ENCODE measurements at regions not wholly inside any gene's neighbourhood (a gene's known extent, or its start where the extent isn't known, plus 50 kb on each side); places are given as distances from the start of the nearest gene placed in this dataset.

GRCh38 chr7:86968618-86969017 lies 90.8 kb downstream of the ELAPOR2 start:
- TF ChIP-seq POLR2A (IDR thresholded peaks at IDR 0.05) (no peak), EP300 (IDR thresholded peaks at IDR 0.05) (no peak)
